ENCODE measurements at regions not wholly inside any gene's neighbourhood (a gene's known extent, or its start where the extent isn't known, plus 50 kb on each side); places are given as distances from the start of the nearest gene placed in this dataset.

GRCh38 chr11:29093416-29094120, 923.3 kb downstream of the KCNA4 start:
- TF ChIP-seq EZH2 (IDR thresholded peaks at IDR 0.05; ENCODE audit: insufficient read depth, poor library complexity, severe bottlenecking) (no peak), EZH2phosphoT487 (IDR thresholded peaks at IDR 0.05; ENCODE audit: insufficient read depth, low read depth) (no peak)
